ENCODE measurements at regions not wholly inside any gene's neighbourhood (a gene's known extent, or its start where the extent isn't known, plus 50 kb on each side); places are given as distances from the start of the nearest gene placed in this dataset.

DNA sequence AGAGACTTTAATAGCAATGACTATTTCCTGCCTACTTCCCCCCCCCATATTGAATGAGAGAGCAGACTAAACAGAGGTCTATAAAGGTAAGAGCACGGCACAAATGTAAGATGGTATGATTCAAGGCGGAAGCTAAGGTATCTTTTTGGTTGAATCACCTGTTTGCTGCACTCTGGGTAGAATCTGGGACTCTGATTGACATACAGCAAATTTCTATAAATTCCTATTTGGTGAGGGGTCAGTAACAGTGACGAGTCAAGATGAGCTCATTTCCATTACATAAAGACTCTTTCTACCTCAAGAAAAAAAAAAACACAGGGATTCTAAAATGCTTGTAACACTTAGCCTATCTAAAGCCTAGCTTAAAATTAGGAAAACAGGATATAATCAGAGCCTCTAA lies 297.3 kb downstream of the TNS1 start:
- TF ChIP-seq, protein P1, sequence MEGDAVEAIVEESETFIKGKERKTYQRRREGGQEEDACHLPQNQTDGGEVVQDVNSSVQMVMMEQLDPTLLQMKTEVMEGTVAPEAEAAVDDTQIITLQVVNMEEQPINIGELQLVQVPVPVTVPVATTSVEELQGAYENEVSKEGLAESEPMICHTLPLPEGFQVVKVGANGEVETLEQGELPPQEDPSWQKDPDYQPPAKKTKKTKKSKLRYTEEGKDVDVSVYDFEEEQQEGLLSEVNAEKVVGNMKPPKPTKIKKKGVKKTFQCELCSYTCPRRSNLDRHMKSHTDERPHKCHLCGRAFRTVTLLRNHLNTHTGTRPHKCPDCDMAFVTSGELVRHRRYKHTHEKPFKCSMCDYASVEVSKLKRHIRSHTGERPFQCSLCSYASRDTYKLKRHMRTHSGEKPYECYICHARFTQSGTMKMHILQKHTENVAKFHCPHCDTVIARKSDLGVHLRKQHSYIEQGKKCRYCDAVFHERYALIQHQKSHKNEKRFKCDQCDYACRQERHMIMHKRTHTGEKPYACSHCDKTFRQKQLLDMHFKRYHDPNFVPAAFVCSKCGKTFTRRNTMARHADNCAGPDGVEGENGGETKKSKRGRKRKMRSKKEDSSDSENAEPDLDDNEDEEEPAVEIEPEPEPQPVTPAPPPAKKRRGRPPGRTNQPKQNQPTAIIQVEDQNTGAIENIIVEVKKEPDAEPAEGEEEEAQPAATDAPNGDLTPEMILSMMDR (IDR thresholded peaks at IDR 0.05): no peak
- no peak for TF ChIP-seq POLR2A (IDR thresholded peaks at IDR 0.05)
